GM12878 (cell line): ENCODE measurements at regions not wholly inside any gene's neighbourhood (a gene's known extent, or its start where the extent isn't known, plus 50 kb on each side); places are given as distances from the start of the nearest gene placed in this dataset.

Experiments
- ATAC-seq: fragments of 200-7000 bp; cut with Tn5 transposase; 3 replicates; pipeline ENCODE4 v1.9.1; 2020; ENCODE audit warnings: mild to moderate bottlenecking, moderate library complexity
- BruUV-seq: library from RNA; stranded (reverse); fragments of 400-500 nt; replicated peaks from 2 replicates; lab custom pipeline; 2021; lab: Mats Ljungman, UMichigan
- CTCF ChIA-PET: fragments of 300-600 bp; sonication (Branson Sonifier 250); formaldehyde crosslinking; extraction: SDS; loops from one replicate; lab custom pipeline; 2021; ENCODE audit warnings: inconsistent platforms; lab: Yijun Ruan, JAX
- POLR2A ChIA-PET: fragments of 350-600 bp; formaldehyde crosslinking; extraction: SDS; loops from one replicate; lab custom pipeline; 2021; ENCODE audit warnings: inconsistent platforms; lab: Charles Lee
- RAD21 ChIA-PET: fragments of 300-600 bp; sonication (Branson Sonifier 250); formaldehyde crosslinking; loops from one replicate; lab custom pipeline; 2023; ENCODE audit warnings: antibody characterized with exemption; ENCODE audit not compliant: unreplicated experiment; lab: Charles Lee
- SMC1A ChIA-PET: fragments of 300-600 bp; sonication (Branson Sonifier 250); formaldehyde crosslinking; loops from one replicate; lab custom pipeline; 2023; ENCODE audit not compliant: unreplicated experiment, uncharacterized antibody; lab: Charles Lee
- DNase-seq: peaks from one replicate; pipeline ENCODE4 v3.0.0-alpha.2; 2011; ENCODE audit warnings: low read depth, low spot score
- FAIRE-seq: peaks from 3 replicates; lab custom pipeline; 2011; peaks lifted over from hg19 to GRCh38; lab: Jason Lieb, UNC
- H2AFZ ChIP-seq: 2 replicates; pipeline ENCODE4 v1.6.0; 2011; ENCODE audit warnings: low read depth, low read length, control low read depth; ENCODE audit not compliant: control insufficient read depth
- H3K27ac ChIP-seq: 2 replicates; pipeline ENCODE4 v1.5.1; 2011; ENCODE audit warnings: control low read depth; ENCODE audit not compliant: control insufficient read depth, insufficient read depth
- H3K27me3 ChIP-seq, 2 experiments: replicated peaks in 1 of 2; 2 replicates each; pipeline versions ENCODE4 v1.6.0 to v1.6.1; 2011; ENCODE audit warnings: low read length in 1 of 2; ENCODE audit not compliant: control insufficient read depth in 2 of 2, insufficient read depth in 2 of 2
- H3K36me3 ChIP-seq, 2 experiments: 2 replicates each; pipeline ENCODE4 v1.5.1; 2011; ENCODE audit warnings: low read length in 1 of 2; ENCODE audit not compliant: control insufficient read depth in 2 of 2, insufficient read depth in 2 of 2
- H3K4me1 ChIP-seq: 2 replicates; pipeline ENCODE4 v1.6.1; 2011; ENCODE audit warnings: mild to moderate bottlenecking, low read length, moderate library complexity, mixed read lengths; ENCODE audit not compliant: control insufficient read depth, insufficient read depth
- H3K4me2 ChIP-seq: 2 replicates; pipeline ENCODE4 v1.6.0; 2011; ENCODE audit warnings: control low read depth; ENCODE audit not compliant: control insufficient read depth, insufficient read depth
- H3K4me3 ChIP-seq: fragments of 200-600 bp; sonication (generic); 2 replicates; pipeline ENCODE4 v1.5.1; 2016
- H3K79me2 ChIP-seq: 2 replicates; pipeline ENCODE4 v1.6.0; 2011; ENCODE audit warnings: low read length; ENCODE audit not compliant: control insufficient read depth, insufficient read depth
- H3K9ac ChIP-seq: 2 replicates; pipeline ENCODE4 v1.8.0; 2011; ENCODE audit warnings: low read length, control low read depth, mixed read lengths; ENCODE audit not compliant: control insufficient read depth, insufficient read depth
- H3K9me3 ChIP-seq: replicated peaks from 3 replicates; pipeline ENCODE4 v1.5.1; 2011; ENCODE audit warnings: mild to moderate bottlenecking, low read length; ENCODE audit not compliant: control insufficient read depth, insufficient read depth
- H4K20me1 ChIP-seq: 2 replicates; pipeline ENCODE4 v1.6.0; 2011; ENCODE audit not compliant: control insufficient read depth, insufficient read depth
- BRCA1 ChIP-seq: IDR thresholded peaks from 2 replicates; pipeline ENCODE4 v1.6.1; 2011; ENCODE audit warnings: low read depth, low read length, improper control_type of control experiment
- CHD2 ChIP-seq: IDR thresholded peaks from 2 replicates; pipeline ENCODE4 v1.6.1; 2011; ENCODE audit warnings: low read depth, low read length, improper control_type of control experiment, borderline replicate concordance
- CHD4 ChIP-seq: fragments of 200-600 bp; sonication (generic); IDR thresholded peaks from 2 replicates; pipeline ENCODE4 v1.6.1; 2016; ENCODE audit warnings: mild to moderate bottlenecking
- IKZF1 ChIP-seq: fragments of 450-650 bp; conservative IDR thresholded peaks from 2 replicates; pipeline ENCODE4 v1.6.1; 2017; ENCODE audit warnings: antibody characterized with exemption, mild to moderate bottlenecking
- JUNB ChIP-seq: IDR thresholded peaks from 2 replicates; pipeline ENCODE4 v1.6.1; 2016; ENCODE audit warnings: antibody characterized with exemption, mild to moderate bottlenecking
- KDM1A ChIP-seq: fragments of 200-600 bp; sonication (generic); IDR thresholded peaks from 2 replicates; pipeline ENCODE4 v1.6.1; 2016; ENCODE audit warnings: borderline replicate concordance
- MYB ChIP-seq: fragments of 150-350 bp; IDR thresholded peaks from 2 replicates; pipeline ENCODE4 v1.6.1; 2014; ENCODE audit warnings: mild to moderate bottlenecking, low read depth, low read length, borderline replicate concordance
- MYC ChIP-seq: IDR thresholded peaks from 2 replicates; pipeline ENCODE4 v1.6.1; 2011; ENCODE audit warnings: mild to moderate bottlenecking, low read length, moderate library complexity, inconsistent platforms; ENCODE audit not compliant: insufficient read depth, insufficient replicate concordance, insufficient read length, severe bottlenecking
- NRF1 ChIP-seq: conservative IDR thresholded peaks from 2 replicates; pipeline ENCODE4 v1.6.1; 2011; ENCODE audit warnings: mild to moderate bottlenecking, low read depth, low read length, improper control_type of control experiment
- POLR2AphosphoS2 ChIP-seq: IDR thresholded peaks from 2 replicates; pipeline ENCODE4 v1.6.1; 2011; ENCODE audit warnings: low read depth, mild to moderate bottlenecking, low read length, improper control_type of control experiment, moderate library complexity
- RELB ChIP-seq: fragments of 450-650 bp; IDR thresholded peaks from 2 replicates; pipeline ENCODE4 v1.6.1; 2017; ENCODE audit warnings: low read depth, mild to moderate bottlenecking, moderate library complexity
- RUNX3 ChIP-seq: IDR thresholded peaks from 2 replicates; pipeline ENCODE4 v1.6.1; 2012; ENCODE audit warnings: low read length, inconsistent platforms
- SKIL ChIP-seq: fragments of 450-650 bp; IDR thresholded peaks from 2 replicates; pipeline ENCODE4 v1.6.1; 2017; ENCODE audit warnings: mild to moderate bottlenecking, low read depth, inconsistent platforms; ENCODE audit not compliant: poor library complexity, severe bottlenecking
- SMARCA5 ChIP-seq: fragments of 450-650 bp; IDR thresholded peaks from 2 replicates; pipeline ENCODE4 v1.6.1; 2017; ENCODE audit warnings: mild to moderate bottlenecking
- STAT3 ChIP-seq: IDR thresholded peaks from 2 replicates; pipeline ENCODE4 v1.6.1; 2011; ENCODE audit warnings: low read depth, low read length, improper control_type of control experiment
- WGBS: methylation state at CpG from one replicate; pipeline ENCODE4 v1.1.6; 2016; ENCODE audit warnings: low lambda C conversion rate; ENCODE audit not compliant: insufficient replicate concordance, insufficient coverage; ENCODE audit errors: missing lambda C conversion rate; 5-methylcytosine and 5-hydroxymethylcytosine counted together
- in situ Hi-C: fragments of 300-500 bp; cut with MboI; formaldehyde crosslinking; loops from 9 replicates; pipeline ENCODE4 v1.14.3; 2018; ENCODE audit warnings: mixed read lengths
- intact Hi-C: fragments of 100-400 bp; cut with micrococcal nuclease; formaldehyde crosslinking; loops from one replicate; pipeline ENCODE4 v1.14.2; 2022; ENCODE audit not compliant: unreplicated experiment

GRCh38 chrX:74061879-74062278 is 209.4 kb upstream of the XIST start:
- DNase-seq (no peak), ATAC-seq (peak; percentile 68), FAIRE-seq (no peak)
- BruUV-seq: no TSS peak
- H3K27me3 ChIP-seq: no peaks in the 10 kb centered on the region
- no peak overlapping the region for H3K4me3 ChIP-seq
- H3K9me3 ChIP-seq: no peaks in the 10 kb centered on the region
- no peak overlapping the region for H3K9ac ChIP-seq
- ChIA-PET RAD21 (no interaction called here), SMC1A (no interaction called here), POLR2A (no interaction called here), CTCF (no interaction called here)
- H3K79me2 ChIP-seq: no peaks in the 10 kb centered on the region
- H4K20me1 ChIP-seq: no peaks in the 10 kb centered on the region
- in situ Hi-C loops (no loop called here), intact Hi-C loops (no loop called here)
- H3K36me3 ChIP-seq: no peaks in the 10 kb centered on the region
- 2% methylated on average over 4 of the region's 4 CpGs for WGBS
- no peak overlapping the region for H3K4me2 ChIP-seq
- TF ChIP-seq MYB (no peak), NRF1 (no peak), CHD2 (no peak), RUNX3 (peak; percentile 60), BRCA1 (no peak), POLR2AphosphoS2 (no peak), SKIL (no peak), STAT3 (no peak), IKZF1 (peak; percentile 40; the same call in 1 of the 2 replicates), MYC (no peak), JUNB (no peak), RELB (peak; percentile 43; the same call in 1 of the 2 replicates), KDM1A (no peak), CHD4 (no peak), SMARCA5 (no peak)
- H3K4me1 ChIP-seq: no peaks in the 10 kb centered on the region
- H2AFZ ChIP-seq: no peak overlapping the region
- H3K27ac ChIP-seq: no peak overlapping the region
